T-helper 2 cell treated with Interferon-gamma antibody and Interleukin-4, amounts not matched to agents 100 ng/mL and 5 ng/mL, for 36 hours (primary cell): ENCODE measurements at regions not wholly inside any gene's neighbourhood (a gene's known extent, or its start where the extent isn't known, plus 50 kb on each side); places are given as distances from the start of the nearest gene placed in this dataset.
"Not testable (repeated sequence)": the region's sequence is repeated elsewhere in the genome, so short reads cannot be mapped to it uniquely, and the experiment has no call there.

ENCODE experiments used
- intact Hi-C: fragments of 100-400 bp; cut with micrococcal nuclease; formaldehyde crosslinking; loops from one replicate; pipeline ENCODE4 v1.15.1; 2023

GRCh38 chr2:64908406-64908805 lies 80.8 kb upstream of the SLC1A4 start:
- intact Hi-C loops, result no loop called here

GRCh38 chr2:64910523-64910922 lies 78.7 kb upstream of the SLC1A4 start:
- intact Hi-C loops, result loop anchor here (10.0 kb wide), 1 partner anchor 664 kb away; no protein-coding TSS in a partner anchor

- intact Hi-C loops, result loop anchor here (10.0 kb wide), 1 partner anchor 664 kb away; no protein-coding TSS in a partner anchor
Measured at GRCh38 chr2:64910972-64911433, 78.2 kb upstream of the SLC1A4 start.

GRCh38 chr2:64913357-64913869 lies 75.8 kb upstream of the SLC1A4 start:
- intact Hi-C loops, result loop anchor here (10.0 kb wide), 1 partner anchor 661 kb away; no protein-coding TSS in a partner anchor

GRCh38 chr2:64914247-64914646 lies 75.0 kb upstream of the SLC1A4 start:
- intact Hi-C loops, result loop anchor here (10.0 kb wide), 1 partner anchor 661 kb away; no protein-coding TSS in a partner anchor

- intact Hi-C loops, result loop anchor here (5.0 to 10.0 kb wide), 2 partner anchors 272 to 660 kb away; no protein-coding TSS in a partner anchor
Measured at GRCh38 chr2:64914735-64915509, 74.3 kb upstream of the SLC1A4 start.

GRCh38 chr2:64915510-64915900 lies 73.7 kb upstream of the SLC1A4 start:
- intact Hi-C loops, result loop anchor here (5.0 to 10.0 kb wide), 2 partner anchors 272 to 659 kb away; no protein-coding TSS in a partner anchor

GRCh38 chr2:64918220-64918886 lies 70.8 kb upstream of the SLC1A4 start:
- intact Hi-C loops, result loop anchor here (5.0 to 10.0 kb wide), 2 partner anchors 269 to 656 kb away; no protein-coding TSS in a partner anchor

- intact Hi-C loops, result loop anchor here (5.0 to 10.0 kb wide), 2 partner anchors 268 to 656 kb away; no protein-coding TSS in a partner anchor
Measured at GRCh38 chr2:64919261-64919660, 69.9 kb upstream of the SLC1A4 start.

GRCh38 chr2:64922482-64923384 lies 66.5 kb upstream of the SLC1A4 start:
- intact Hi-C loops, result no loop called here

- intact Hi-C loops, result no loop called here
Measured at GRCh38 chr2:64923385-64923710, 65.9 kb upstream of the SLC1A4 start.

GRCh38 chr2:64924170-64924934 lies 64.8 kb upstream of the SLC1A4 start:
- intact Hi-C loops, result no loop called here

GRCh38 chr2:64925930-64926722 lies 63.1 kb upstream of the SLC1A4 start:
- intact Hi-C loops, result not testable (repeated sequence)

GRCh38 chr2:64928813-64929212 lies 60.4 kb upstream of the SLC1A4 start:
- intact Hi-C loops, result no loop called here

GRCh38 chr2:64929333-64929732 lies 59.9 kb upstream of the SLC1A4 start:
- intact Hi-C loops, result no loop called here

GRCh38 chr2:64930258-64930671 lies 58.9 kb upstream of the SLC1A4 start:
- intact Hi-C loops, result no loop called here

- intact Hi-C loops, result no loop called here
Measured at GRCh38 chr2:64931246-64932115, 57.7 kb upstream of the SLC1A4 start.

GRCh38 chr2:64932116-64932370 lies 57.2 kb upstream of the SLC1A4 start:
- intact Hi-C loops, result no loop called here
